ENCODE measurements at regions not wholly inside any gene's neighbourhood (a gene's known extent, or its start where the extent isn't known, plus 50 kb on each side); places are given as distances from the start of the nearest gene placed in this dataset.

- Histone ChIP-seq H3K27me3 (ENCODE audit: control insufficient read depth in 3 of 3, insufficient read depth in 3 of 3, low read depth in 1 of 3, low read length in 3 of 3) (no peaks in the 10 kb centered on the region), H3K79me1 (ENCODE audit: low read depth, low read length) (no peaks in the 10 kb centered on the region), H4K8ac (ENCODE audit: low read depth, low read length) (no peak overlapping the region), H3K18ac (ENCODE audit: low read length) (no peak overlapping the region), H3K23ac (ENCODE audit: low read depth, low read length, poor library complexity) (no peak overlapping the region), H2BK15ac (ENCODE audit: low read length) (no peak overlapping the region), H3K14ac (ENCODE audit: low read length) (no peak overlapping the region), H2BK12ac (ENCODE audit: low read length) (no peak overlapping the region), H2AK5ac (ENCODE audit: low read depth, low read length) (no peak overlapping the region), H3K4ac (ENCODE audit: low read length) (no peak overlapping the region), H3K27ac (replicated peaks; ENCODE audit: low read length) (no peak overlapping the region), H3K4me2 (ENCODE audit: insufficient read depth, low read length, poor library complexity, severe bottlenecking) (no peak overlapping the region), H3K9me3 (replicated peaks in 1 of 2; ENCODE audit: control insufficient read depth in 2 of 2, insufficient read depth in 1 of 2, low read depth in 1 of 2, low read length in 2 of 2) (peaks cover 0 to 4% of the 10 kb centered on the region in 2 donors), H3K36me3 (replicated peaks in 1 of 2; ENCODE audit: control insufficient read depth in 2 of 2, insufficient read depth in 2 of 2, low read length in 2 of 2) (no peaks in the 10 kb centered on the region), H3K4me1 (ENCODE audit: control insufficient read depth in 2 of 2, insufficient read depth in 1 of 2, low read depth in 1 of 2, low read length in 2 of 2) (no peaks in the 10 kb centered on the region), H4K91ac (ENCODE audit: low read depth, low read length, poor library complexity) (no peak overlapping the region), H3K9ac (ENCODE audit: low read depth, low read length, poor library complexity) (no peak overlapping the region), H3K4me3 (ENCODE audit: low read length in 2 of 2) (no peak overlapping the region), H2BK5ac (ENCODE audit: low read length) (no peak overlapping the region), H2AFZ (ENCODE audit: low read length) (no peak overlapping the region), H2BK120ac (ENCODE audit: low read depth, low read length) (no peak overlapping the region)
- DNase-seq (ENCODE audit: low spot score): no peak
- no CpG with 5 or more reads among the region's 1 CpG for WGBS, 2 donors (ENCODE audit: extremely low coverage in 2 of 2, insufficient read length in 2 of 2, insufficient replicate concordance in 1 of 2)
Observed at GRCh38 chr13:68851026-68851425, 1256.6 kb upstream of the ATXN8OS start.

GRCh38 chr13:68850160-68850559 lies 1257.5 kb upstream of the ATXN8OS start:
- Histone ChIP-seq H3K9ac (ENCODE audit: low read depth, low read length, poor library complexity) (no peak overlapping the region), H3K79me1 (ENCODE audit: low read depth, low read length) (no peaks in the 10 kb centered on the region), H2AFZ (ENCODE audit: low read length) (no peak overlapping the region), H2BK15ac (ENCODE audit: low read length) (no peak overlapping the region), H2BK120ac (ENCODE audit: low read depth, low read length) (no peak overlapping the region), H3K4me3 (ENCODE audit: low read length in 2 of 2) (no peak overlapping the region), H3K18ac (ENCODE audit: low read length) (no peak overlapping the region), H3K4me2 (ENCODE audit: insufficient read depth, low read length, poor library complexity, severe bottlenecking) (no peak overlapping the region), H3K36me3 (replicated peaks in 1 of 2; ENCODE audit: control insufficient read depth in 2 of 2, insufficient read depth in 2 of 2, low read length in 2 of 2) (no peaks in the 10 kb centered on the region), H3K14ac (ENCODE audit: low read length) (no peak overlapping the region), H3K4ac (ENCODE audit: low read length) (no peak overlapping the region), H4K8ac (ENCODE audit: low read depth, low read length) (no peak overlapping the region), H2BK5ac (ENCODE audit: low read length) (no peak overlapping the region), H3K9me3 (replicated peaks in 1 of 2; ENCODE audit: control insufficient read depth in 2 of 2, insufficient read depth in 1 of 2, low read depth in 1 of 2, low read length in 2 of 2) (peaks cover 0 to 4% of the 10 kb centered on the region in 2 donors), H4K91ac (ENCODE audit: low read depth, low read length, poor library complexity) (no peak overlapping the region), H3K27me3 (ENCODE audit: control insufficient read depth in 3 of 3, insufficient read depth in 3 of 3, low read depth in 1 of 3, low read length in 3 of 3) (no peaks in the 10 kb centered on the region), H3K27ac (replicated peaks; ENCODE audit: low read length) (no peak overlapping the region), H3K4me1 (ENCODE audit: control insufficient read depth in 2 of 2, insufficient read depth in 1 of 2, low read depth in 1 of 2, low read length in 2 of 2) (no peaks in the 10 kb centered on the region), H2BK12ac (ENCODE audit: low read length) (no peak overlapping the region), H3K23ac (ENCODE audit: low read depth, low read length, poor library complexity) (no peak overlapping the region), H2AK5ac (ENCODE audit: low read depth, low read length) (no peak overlapping the region)
- whole genome bisulfite sequencing, 2 donors (ENCODE audit: extremely low coverage in 2 of 2, insufficient read length in 2 of 2, insufficient replicate concordance in 1 of 2): no CpG with 5 or more reads among the region's 3 CpGs
- DNase-seq (ENCODE audit: low spot score): no peak

- no CpG with 5 or more reads among the region's 1 CpG for WGBS, 2 donors (ENCODE audit: extremely low coverage in 2 of 2, insufficient read length in 2 of 2, insufficient replicate concordance in 1 of 2)
Observed at GRCh38 chr13:68846663-68847062, 1261.0 kb upstream of the ATXN8OS start.

GRCh38 chr13:68834375-68834774 lies 1273.3 kb upstream of the ATXN8OS start:
- no peak overlapping the region for H2BK120ac ChIP-seq (ENCODE audit: low read depth, low read length)
- H4K8ac ChIP-seq (ENCODE audit: low read depth, low read length): no peak overlapping the region
- no peaks in the 10 kb centered on the region for H3K27me3 ChIP-seq (ENCODE audit: control insufficient read depth in 3 of 3, insufficient read depth in 3 of 3, low read depth in 1 of 3, low read length in 3 of 3)
- no peaks in the 10 kb centered on the region for H3K9me3 ChIP-seq (replicated peaks in 1 of 2; ENCODE audit: control insufficient read depth in 2 of 2, insufficient read depth in 1 of 2, low read depth in 1 of 2, low read length in 2 of 2)
- H2AK5ac ChIP-seq (ENCODE audit: low read depth, low read length): no peak overlapping the region
- no peak overlapping the region for H3K4me3 ChIP-seq (ENCODE audit: low read length in 2 of 2)
- H4K91ac ChIP-seq (ENCODE audit: low read depth, low read length, poor library complexity): no peak overlapping the region
- H3K14ac ChIP-seq (ENCODE audit: low read length): no peak overlapping the region
- H2BK15ac ChIP-seq (ENCODE audit: low read length): no peak overlapping the region
- no peak overlapping the region for H2AFZ ChIP-seq (ENCODE audit: low read length)
- no peak overlapping the region for H3K9ac ChIP-seq (ENCODE audit: low read depth, low read length, poor library complexity)
- H2BK5ac ChIP-seq (ENCODE audit: low read length): no peak overlapping the region
- H3K4me1 ChIP-seq (ENCODE audit: control insufficient read depth in 2 of 2, insufficient read depth in 1 of 2, low read depth in 1 of 2, low read length in 2 of 2): no peaks in the 10 kb centered on the region
- no peaks in the 10 kb centered on the region for H3K36me3 ChIP-seq (replicated peaks in 1 of 2; ENCODE audit: control insufficient read depth in 2 of 2, insufficient read depth in 2 of 2, low read length in 2 of 2)
- no peak overlapping the region for H3K23ac ChIP-seq (ENCODE audit: low read depth, low read length, poor library complexity)
- H3K4ac ChIP-seq (ENCODE audit: low read length): no peak overlapping the region
- no peaks in the 10 kb centered on the region for H3K79me1 ChIP-seq (ENCODE audit: low read depth, low read length)
- no peak overlapping the region for H3K27ac ChIP-seq (replicated peaks; ENCODE audit: low read length)
- DNase-seq (ENCODE audit: low spot score): no peak
- H3K4me2 ChIP-seq (ENCODE audit: insufficient read depth, low read length, poor library complexity, severe bottlenecking): no peak overlapping the region
- H3K18ac ChIP-seq (ENCODE audit: low read length): no peak overlapping the region
- H2BK12ac ChIP-seq (ENCODE audit: low read length): no peak overlapping the region

More at GRCh38 chr13:68846663-68847062, 1261.0 kb upstream of the ATXN8OS start:
- H2AK5ac ChIP-seq (ENCODE audit: low read depth, low read length): no peak overlapping the region
- no peaks in the 10 kb centered on the region for H3K4me1 ChIP-seq (ENCODE audit: control insufficient read depth in 2 of 2, insufficient read depth in 1 of 2, low read depth in 1 of 2, low read length in 2 of 2)
- no peak overlapping the region for H4K8ac ChIP-seq (ENCODE audit: low read depth, low read length)
- no peak overlapping the region for H3K14ac ChIP-seq (ENCODE audit: low read length)
- H2AFZ ChIP-seq (ENCODE audit: low read length): no peak overlapping the region
- no peak overlapping the region for H3K4me3 ChIP-seq (ENCODE audit: low read length in 2 of 2)
- no peaks in the 10 kb centered on the region for H3K27me3 ChIP-seq (ENCODE audit: control insufficient read depth in 3 of 3, insufficient read depth in 3 of 3, low read depth in 1 of 3, low read length in 3 of 3)
- no peak for DNase-seq (ENCODE audit: low spot score)
- H3K27ac ChIP-seq (replicated peaks; ENCODE audit: low read length): no peak overlapping the region
- peaks cover 0 to 4% of the 10 kb centered on the region in 2 donors for H3K9me3 ChIP-seq (replicated peaks in 1 of 2; ENCODE audit: control insufficient read depth in 2 of 2, insufficient read depth in 1 of 2, low read depth in 1 of 2, low read length in 2 of 2)
- H3K23ac ChIP-seq (ENCODE audit: low read depth, low read length, poor library complexity): no peak overlapping the region
- H3K79me1 ChIP-seq (ENCODE audit: low read depth, low read length): no peaks in the 10 kb centered on the region
- H3K4ac ChIP-seq (ENCODE audit: low read length): no peak overlapping the region
- no peak overlapping the region for H4K91ac ChIP-seq (ENCODE audit: low read depth, low read length, poor library complexity)
- H2BK12ac ChIP-seq (ENCODE audit: low read length): no peak overlapping the region
- no peak overlapping the region for H2BK15ac ChIP-seq (ENCODE audit: low read length)
- H3K9ac ChIP-seq (ENCODE audit: low read depth, low read length, poor library complexity): no peak overlapping the region
- H3K18ac ChIP-seq (ENCODE audit: low read length): no peak overlapping the region
- no peak overlapping the region for H2BK5ac ChIP-seq (ENCODE audit: low read length)
- no peaks in the 10 kb centered on the region for H3K36me3 ChIP-seq (replicated peaks in 1 of 2; ENCODE audit: control insufficient read depth in 2 of 2, insufficient read depth in 2 of 2, low read length in 2 of 2)
- no peak overlapping the region for H2BK120ac ChIP-seq (ENCODE audit: low read depth, low read length)
- H3K4me2 ChIP-seq (ENCODE audit: insufficient read depth, low read length, poor library complexity, severe bottlenecking): no peak overlapping the region
